ENCODE measurements at regions not wholly inside any gene's neighbourhood (a gene's known extent, or its start where the extent isn't known, plus 50 kb on each side); places are given as distances from the start of the nearest gene placed in this dataset.
A peak's percentile ranks its signal among the peaks of the same experiment; 100 is the strongest.

- DNase-seq (ENCODE audit: low spot score), result no peak
Measured at GRCh38 chr3:163951397-163951987, 1126.8 kb downstream of the SI start.

- DNase-seq (ENCODE audit: low spot score), result no peak
Measured at GRCh38 chr3:163946785-163947184, 1131.5 kb downstream of the SI start.

- DNase-seq (ENCODE audit: low spot score), result no peak
Measured at GRCh38 chr3:163943664-163944063, 1134.6 kb downstream of the SI start.

- no peak for DNase-seq (ENCODE audit: low spot score)
Measured at GRCh38 chr3:163939926-163940325, 1138.4 kb downstream of the SI start.

GRCh38 chr3:163936543-163936942, 1141.8 kb downstream of the SI start:
- DNase-seq (ENCODE audit: low spot score), result no peak

GRCh38 chr3:163935411-163935810, 1142.9 kb downstream of the SI start:
- DNase-seq (ENCODE audit: low spot score), result no peak

- no peak for DNase-seq (ENCODE audit: low spot score)
Measured at GRCh38 chr3:163929069-163929652, 1149.1 kb downstream of the SI start.

GRCh38 chr3:163927521-163927920, 1150.8 kb downstream of the SI start:
- DNase-seq (ENCODE audit: low spot score), result no peak

- DNase-seq (ENCODE audit: low spot score), result no peak
Measured at GRCh38 chr3:163924600-163924999, 1153.7 kb downstream of the SI start.

- DNase-seq (ENCODE audit: low spot score), result no peak
Measured at GRCh38 chr3:163919154-163919553, 1159.1 kb downstream of the SI start.

GRCh38 chr3:163916596-163917560, 1161.4 kb downstream of the SI start:
- DNase-seq (ENCODE audit: low spot score), result no peak

- no peak for DNase-seq (ENCODE audit: low spot score)
Measured at GRCh38 chr3:163915280-163915679, 1163.0 kb downstream of the SI start.

- DNase-seq (ENCODE audit: low spot score), result no peak
Measured at GRCh38 chr3:163914567-163914966, 1163.7 kb downstream of the SI start.

- no peak for DNase-seq (ENCODE audit: low spot score)
Measured at GRCh38 chr3:163891771-163892170, 1186.5 kb downstream of the SI start.

GRCh38 chr3:163890661-163891060, 1187.6 kb downstream of the SI start:
- no peak for DNase-seq (ENCODE audit: low spot score)

GRCh38 chr3:163879172-163879571, 1199.1 kb downstream of the SI start:
- DNase-seq (ENCODE audit: low spot score), result no peak

- no peak for DNase-seq (ENCODE audit: low spot score)
Measured at GRCh38 chr3:163878396-163878795, 1199.9 kb downstream of the SI start.

GRCh38 chr3:163877805-163878204, 1200.5 kb downstream of the SI start:
- no peak for DNase-seq (ENCODE audit: low spot score)

GRCh38 chr3:163863146-163863545, 1215.2 kb downstream of the SI start:
- DNase-seq (ENCODE audit: low spot score), result no peak

- DNase-seq (ENCODE audit: low spot score), result no peak
Measured at GRCh38 chr3:163852233-163852632, 1226.1 kb downstream of the SI start.

GRCh38 chr3:163838769-163839168, 1239.5 kb downstream of the SI start:
- no peak for DNase-seq (ENCODE audit: low spot score)

GRCh38 chr3:163832547-163832946, 1245.7 kb downstream of the SI start:
- DNase-seq (ENCODE audit: low spot score), result no peak

- peak; percentile 7 for DNase-seq (ENCODE audit: low spot score)
Measured at GRCh38 chr3:163821841-163822240, 1256.5 kb downstream of the SI start.
